ENCODE measurements at regions not wholly inside any gene's neighbourhood (a gene's known extent, or its start where the extent isn't known, plus 50 kb on each side); places are given as distances from the start of the nearest gene placed in this dataset.

DNA sequence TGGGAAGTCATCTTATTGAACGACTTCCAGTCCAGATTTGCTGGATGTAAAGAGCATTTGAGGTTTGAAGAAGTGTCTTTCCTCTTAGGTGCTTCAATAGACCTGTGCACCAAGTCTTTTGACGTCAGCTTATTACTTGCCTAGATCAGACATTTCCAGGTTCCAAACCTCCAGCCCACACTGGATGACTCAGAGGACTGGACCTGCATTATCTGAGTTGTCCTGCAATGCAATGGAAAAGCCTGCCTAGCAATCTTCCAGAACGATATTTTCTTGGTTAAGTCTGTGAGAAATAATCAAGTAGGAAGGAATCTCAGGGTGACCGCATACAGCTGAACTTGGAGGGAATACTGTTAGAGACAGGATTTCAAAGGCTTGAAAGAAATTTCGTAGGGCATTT lies 147.2 kb upstream of the MOCS2 start:
- H3K27me3 ChIP-seq: no peaks in the 10 kb centered on the region
- H3K9me3 ChIP-seq: no peaks in the 10 kb centered on the region
- no peaks in the 10 kb centered on the region for H3K36me3 ChIP-seq
- H3K4me1 ChIP-seq: no peaks in the 10 kb centered on the region
- no peak overlapping the region for H3K27ac ChIP-seq
- 70 to 78% methylated on average over 5 of the region's 5 CpGs for WGBS, 2 donors
- ATAC-seq (ENCODE audit: low FRiP score in 2 of 2) (no peak), DNase-seq (no peak)
- TF ChIP-seq, protein P1, sequence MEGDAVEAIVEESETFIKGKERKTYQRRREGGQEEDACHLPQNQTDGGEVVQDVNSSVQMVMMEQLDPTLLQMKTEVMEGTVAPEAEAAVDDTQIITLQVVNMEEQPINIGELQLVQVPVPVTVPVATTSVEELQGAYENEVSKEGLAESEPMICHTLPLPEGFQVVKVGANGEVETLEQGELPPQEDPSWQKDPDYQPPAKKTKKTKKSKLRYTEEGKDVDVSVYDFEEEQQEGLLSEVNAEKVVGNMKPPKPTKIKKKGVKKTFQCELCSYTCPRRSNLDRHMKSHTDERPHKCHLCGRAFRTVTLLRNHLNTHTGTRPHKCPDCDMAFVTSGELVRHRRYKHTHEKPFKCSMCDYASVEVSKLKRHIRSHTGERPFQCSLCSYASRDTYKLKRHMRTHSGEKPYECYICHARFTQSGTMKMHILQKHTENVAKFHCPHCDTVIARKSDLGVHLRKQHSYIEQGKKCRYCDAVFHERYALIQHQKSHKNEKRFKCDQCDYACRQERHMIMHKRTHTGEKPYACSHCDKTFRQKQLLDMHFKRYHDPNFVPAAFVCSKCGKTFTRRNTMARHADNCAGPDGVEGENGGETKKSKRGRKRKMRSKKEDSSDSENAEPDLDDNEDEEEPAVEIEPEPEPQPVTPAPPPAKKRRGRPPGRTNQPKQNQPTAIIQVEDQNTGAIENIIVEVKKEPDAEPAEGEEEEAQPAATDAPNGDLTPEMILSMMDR (IDR thresholded peaks at IDR 0.05): no peak
- no peak for TF ChIP-seq POLR2A (IDR thresholded peaks at IDR 0.05)
- TF ChIP-seq EP300 (IDR thresholded peaks at IDR 0.05): no peak
- no peak for TF ChIP-seq POLR2AphosphoS5 (IDR thresholded peaks at IDR 0.05)
- no peak overlapping the region for H3K4me3 ChIP-seq

DNA sequence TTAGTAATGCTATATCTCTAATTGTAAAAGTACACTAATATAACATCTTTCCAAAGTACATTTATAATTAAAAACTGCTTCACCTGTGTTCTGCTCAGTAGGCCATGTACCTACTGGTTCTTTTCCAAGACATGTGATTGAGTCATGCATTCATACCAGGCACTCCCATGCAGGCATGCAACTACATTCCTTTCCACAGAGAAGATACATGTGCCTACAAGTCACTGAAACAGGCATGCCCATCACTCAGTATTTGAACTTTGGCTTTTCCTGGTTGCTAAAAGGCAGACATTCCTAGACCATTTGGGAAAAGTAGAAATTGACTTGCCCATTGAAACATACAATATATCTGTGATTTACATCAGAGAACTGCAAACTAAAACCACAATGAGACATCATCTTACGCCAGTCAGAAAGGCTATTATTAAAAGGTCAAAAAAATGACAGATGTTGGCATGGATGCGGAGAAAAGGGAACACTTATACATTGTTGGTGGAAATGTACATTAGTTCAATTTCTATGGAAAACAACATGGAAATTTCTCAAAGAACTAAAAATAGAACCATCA lies 148.3 kb upstream of the MOCS2 start:
- Histone ChIP-seq H3K27ac (no peak overlapping the region), H3K4me1 (no peaks in the 10 kb centered on the region), H3K9me3 (no peaks in the 10 kb centered on the region), H3K27me3 (no peaks in the 10 kb centered on the region), H3K36me3 (no peaks in the 10 kb centered on the region), H3K4me3 (no peak overlapping the region)
- DNase-seq: no peak
- TF ChIP-seq EP300 (IDR thresholded peaks at IDR 0.05) (no peak), POLR2AphosphoS5 (IDR thresholded peaks at IDR 0.05) (no peak), POLR2A (IDR thresholded peaks at IDR 0.05) (no peak)
- TF ChIP-seq, protein P1 (IDR thresholded peaks at IDR 0.05): no peak
- ATAC-seq (ENCODE audit: low FRiP score in 2 of 2): no peak
- 93 to 94% methylated on average over 2 of the region's 2 CpGs for WGBS, 2 donors

DNA sequence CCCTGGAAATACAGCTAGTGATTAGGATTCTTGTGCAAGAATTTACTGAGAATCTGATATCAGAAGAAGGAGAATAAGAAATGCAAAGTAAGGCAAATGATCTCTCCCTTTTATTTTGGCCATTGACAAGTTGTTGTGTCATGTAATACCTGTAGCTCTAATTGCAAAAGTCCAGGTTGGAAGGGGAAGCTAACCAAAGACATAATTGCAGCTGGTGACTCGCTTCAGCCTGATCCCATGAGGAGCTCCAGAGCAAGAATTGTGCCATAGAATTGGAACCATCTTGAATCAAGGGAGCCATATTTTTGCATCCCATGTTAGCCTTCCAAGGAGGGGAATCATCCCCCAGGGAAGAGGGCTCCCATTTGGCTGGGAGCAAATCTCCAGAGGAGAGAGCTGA lies 149.6 kb upstream of the MOCS2 start:
- ATAC-seq (ENCODE audit: low FRiP score in 2 of 2): no peak
- no peak overlapping the region for H3K27ac ChIP-seq
- TF ChIP-seq POLR2AphosphoS5 (IDR thresholded peaks at IDR 0.05) (no peak), EP300 (IDR thresholded peaks at IDR 0.05) (no peak), POLR2A (IDR thresholded peaks at IDR 0.05) (no peak)
- TF ChIP-seq, protein P1 (IDR thresholded peaks at IDR 0.05): no peak
- no peak overlapping the region for H3K4me3 ChIP-seq
- no peaks in the 10 kb centered on the region for H3K4me1 ChIP-seq
- H3K36me3 ChIP-seq: no peaks in the 10 kb centered on the region
- no peak for DNase-seq
- no peaks in the 10 kb centered on the region for H3K27me3 ChIP-seq
- WGBS, 2 donors: 81 to 92% methylated on average over 1 of the region's 1 CpG
- H3K9me3 ChIP-seq: no peaks in the 10 kb centered on the region

DNA sequence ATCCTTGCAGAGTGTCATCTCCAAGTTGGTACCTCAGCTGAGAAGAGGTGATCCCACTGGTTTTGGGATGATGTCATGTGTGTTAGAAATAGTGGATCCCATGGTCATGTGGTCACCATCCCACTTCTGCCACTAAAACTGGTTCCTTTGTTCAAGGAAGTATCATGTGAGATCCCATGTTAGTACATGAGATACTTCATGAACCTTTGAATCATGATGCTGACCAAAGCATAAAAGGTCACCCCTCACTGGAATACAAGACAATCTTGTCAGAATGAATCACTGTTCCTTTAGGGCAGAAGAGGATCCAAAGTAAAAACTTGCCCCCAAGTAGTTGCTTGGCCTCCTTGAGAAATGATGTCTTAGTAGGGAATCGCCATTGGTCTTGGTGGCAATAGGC lies 150.9 kb upstream of the MOCS2 start:
- H3K36me3 ChIP-seq: no peaks in the 10 kb centered on the region
- H3K4me1 ChIP-seq: no peaks in the 10 kb centered on the region
- H3K9me3 ChIP-seq: no peaks in the 10 kb centered on the region
- H3K27ac ChIP-seq: no peak overlapping the region
- DNase-seq (no peak), ATAC-seq (ENCODE audit: low FRiP score in 2 of 2) (no peak)
- H3K27me3 ChIP-seq: no peaks in the 10 kb centered on the region
- 88 to 91% methylated on average over 1 of the region's 1 CpG for WGBS, 2 donors
- TF ChIP-seq, protein P1 (IDR thresholded peaks at IDR 0.05): no peak
- TF ChIP-seq POLR2A (IDR thresholded peaks at IDR 0.05) (no peak), POLR2AphosphoS5 (IDR thresholded peaks at IDR 0.05) (no peak), EP300 (IDR thresholded peaks at IDR 0.05) (no peak)
- H3K4me3 ChIP-seq: no peak overlapping the region

DNA sequence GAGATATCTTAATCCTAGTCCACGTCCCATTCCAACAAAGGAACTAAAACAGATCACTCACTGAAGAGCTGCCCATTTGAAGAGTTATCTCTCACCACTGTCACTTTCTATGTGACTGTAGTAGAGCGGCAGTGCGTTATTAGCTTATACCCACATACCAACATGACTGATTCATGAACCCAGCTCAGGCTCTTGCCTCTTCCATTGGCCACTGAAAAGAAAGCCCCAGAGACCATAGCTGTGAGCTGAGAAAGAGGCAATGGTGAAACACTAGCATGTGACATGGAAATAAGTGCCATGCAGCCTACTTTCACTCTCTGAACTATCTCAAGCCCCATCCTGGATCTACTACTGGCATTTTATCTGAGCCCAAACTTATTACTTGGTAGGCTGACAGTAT lies 151.7 kb upstream of the MOCS2 start:
- no peak overlapping the region for H3K4me3 ChIP-seq
- WGBS, 2 donors: 53 to 75% methylated on average over 3 of the region's 3 CpGs
- DNase-seq (no peak), ATAC-seq (ENCODE audit: low FRiP score in 2 of 2) (no peak)
- no peak overlapping the region for H3K27ac ChIP-seq
- TF ChIP-seq, protein P1 (IDR thresholded peaks at IDR 0.05): no peak
- TF ChIP-seq EP300 (IDR thresholded peaks at IDR 0.05): no peak
- TF ChIP-seq POLR2A (IDR thresholded peaks at IDR 0.05): no peak
- TF ChIP-seq POLR2AphosphoS5 (IDR thresholded peaks at IDR 0.05): no peak
- H3K27me3 ChIP-seq: no peaks in the 10 kb centered on the region
- no peaks in the 10 kb centered on the region for H3K9me3 ChIP-seq
- H3K36me3 ChIP-seq: no peaks in the 10 kb centered on the region
- H3K4me1 ChIP-seq: no peaks in the 10 kb centered on the region
